ENCODE measurements at regions not wholly inside any gene's neighbourhood (a gene's known extent, or its start where the extent isn't known, plus 50 kb on each side); places are given as distances from the start of the nearest gene placed in this dataset.
A peak's percentile ranks its signal among the peaks of the same experiment; 100 is the strongest.

DNA sequence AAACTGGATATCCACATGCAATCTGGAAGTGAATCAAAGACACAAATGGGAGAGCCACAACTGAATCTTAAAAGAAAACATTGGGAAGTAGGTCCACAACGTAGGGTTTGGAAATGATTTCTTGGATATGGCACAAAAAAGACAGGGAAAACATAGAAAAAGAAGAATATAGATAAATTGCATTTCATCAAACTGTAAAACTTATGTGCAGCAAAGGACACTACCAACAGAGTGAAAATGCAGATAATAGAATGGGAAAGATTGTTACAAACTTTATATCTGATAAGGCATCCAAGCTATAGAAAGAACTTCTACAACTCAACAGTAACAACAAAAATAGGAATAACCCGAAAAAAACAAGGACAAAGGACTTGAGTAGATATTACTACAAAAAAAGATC is 89.6 kb downstream of the ZNF280B start:
- no peak for DNase-seq (ENCODE audit: low read depth)

DNA sequence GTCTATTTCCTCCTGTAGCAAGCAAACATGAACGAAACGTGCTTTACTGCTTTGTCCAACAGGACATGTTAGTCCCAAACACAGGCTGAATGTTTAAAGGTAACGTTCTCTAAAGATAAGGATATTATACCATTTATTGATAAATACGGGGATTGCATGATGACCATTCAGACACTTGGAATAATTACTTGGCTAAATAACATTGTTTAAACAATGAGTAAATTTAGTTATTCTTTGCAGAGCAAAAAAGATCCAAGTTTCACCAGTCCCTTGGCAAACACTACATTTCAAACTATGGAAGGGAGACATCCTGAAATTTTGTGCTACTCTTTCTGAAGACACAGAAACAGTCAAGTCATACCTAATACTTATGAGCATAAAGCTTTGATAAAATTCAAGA is 88.0 kb downstream of the ZNF280B start:
- no peak for DNase-seq (ENCODE audit: low read depth)

DNA sequence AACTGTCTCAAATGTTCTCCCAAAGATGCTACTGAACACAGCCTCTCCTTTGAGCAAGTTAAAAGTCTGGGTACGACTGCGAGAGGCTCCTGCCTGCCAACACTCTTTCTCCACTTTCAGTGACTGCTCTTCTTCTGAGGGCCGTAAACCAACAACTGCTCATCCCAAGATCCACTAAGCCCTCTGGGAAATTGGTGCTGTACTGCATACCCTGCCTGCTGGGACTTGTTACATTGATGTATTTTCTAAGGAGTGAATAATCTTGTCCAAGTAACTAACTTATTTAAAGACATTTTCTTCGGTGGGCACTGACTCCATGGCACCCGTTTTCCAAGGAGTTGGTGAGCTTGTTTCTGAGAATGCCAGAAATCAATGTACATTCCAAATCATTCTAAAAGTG is 87.2 kb downstream of the ZNF280B start:
- DNase-seq (ENCODE audit: low read depth) = no peak

DNA sequence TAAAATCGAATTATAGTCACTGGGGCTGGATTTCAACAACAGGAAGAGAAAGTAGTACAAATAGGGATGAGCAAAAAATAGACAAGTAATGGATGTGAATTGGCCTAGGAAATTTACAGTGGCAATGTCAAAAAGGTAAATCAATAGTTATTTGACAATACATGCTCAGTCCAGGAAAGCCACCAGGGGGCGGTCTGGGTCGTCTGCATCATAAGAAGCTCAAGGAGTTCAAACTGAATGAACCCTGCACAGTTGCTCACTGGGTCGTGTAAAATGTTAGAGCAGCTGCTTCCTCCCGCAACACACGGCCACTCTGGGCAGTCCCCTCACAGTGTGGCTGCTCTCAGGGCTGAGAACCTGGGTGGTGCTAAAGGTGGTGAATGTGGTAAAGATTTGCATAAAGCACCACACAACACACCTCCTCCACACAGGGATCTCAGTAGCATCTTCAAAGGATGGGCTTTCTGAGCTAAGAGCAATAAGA is 85.9 kb downstream of the ZNF280B start:
- peak; percentile 68 for DNase-seq (ENCODE audit: low read depth)

DNA sequence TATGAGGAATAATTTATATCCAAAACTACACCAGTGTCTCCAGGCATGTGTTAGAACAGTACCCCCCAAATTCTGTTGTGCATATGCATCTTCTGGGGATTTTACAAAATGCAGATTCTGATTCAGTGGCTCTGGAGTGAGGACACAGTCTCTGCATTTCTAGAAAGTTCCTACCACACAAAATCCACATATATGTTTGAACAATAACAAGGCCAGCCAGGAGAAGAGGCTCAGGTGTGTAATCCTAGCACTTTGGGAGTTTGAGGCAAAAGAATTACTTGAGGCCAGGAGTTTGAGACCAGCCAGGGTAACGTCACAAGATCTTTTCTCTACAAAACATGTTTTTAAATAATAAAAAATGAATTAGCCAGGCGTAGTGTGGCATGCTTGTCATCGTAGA is 84.9 kb downstream of the ZNF280B start:
- no peak for DNase-seq (ENCODE audit: low read depth)

DNA sequence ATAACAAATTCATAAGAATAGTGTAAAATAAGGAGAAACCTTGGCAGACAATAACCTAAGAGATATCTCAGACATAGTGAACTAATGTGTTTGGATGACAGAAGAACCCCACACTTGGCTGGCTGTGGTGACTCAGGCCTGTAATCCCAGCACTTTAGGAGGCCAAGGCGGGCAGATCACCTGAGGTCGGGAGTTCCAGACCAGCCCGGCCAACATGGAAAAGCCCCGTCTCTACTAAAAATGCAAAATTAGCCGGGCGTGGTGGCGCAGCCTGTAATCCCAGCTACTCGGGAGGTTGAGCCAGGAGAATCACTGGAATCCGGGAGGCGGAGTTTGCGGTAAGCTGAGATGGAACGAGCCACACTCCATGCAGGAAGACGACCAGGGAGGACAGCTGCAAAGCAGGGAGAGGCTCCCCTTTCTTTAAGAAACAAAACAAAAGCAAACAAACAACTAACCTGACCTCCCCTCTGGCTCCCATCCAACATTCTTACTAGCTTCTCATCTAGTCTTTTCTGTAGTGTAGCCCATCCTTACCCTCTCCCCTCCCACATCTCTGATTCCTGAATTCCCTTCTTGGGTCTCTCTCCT is 84.2 kb downstream of the ZNF280B start:
- no peak for DNase-seq (ENCODE audit: low read depth)

DNA sequence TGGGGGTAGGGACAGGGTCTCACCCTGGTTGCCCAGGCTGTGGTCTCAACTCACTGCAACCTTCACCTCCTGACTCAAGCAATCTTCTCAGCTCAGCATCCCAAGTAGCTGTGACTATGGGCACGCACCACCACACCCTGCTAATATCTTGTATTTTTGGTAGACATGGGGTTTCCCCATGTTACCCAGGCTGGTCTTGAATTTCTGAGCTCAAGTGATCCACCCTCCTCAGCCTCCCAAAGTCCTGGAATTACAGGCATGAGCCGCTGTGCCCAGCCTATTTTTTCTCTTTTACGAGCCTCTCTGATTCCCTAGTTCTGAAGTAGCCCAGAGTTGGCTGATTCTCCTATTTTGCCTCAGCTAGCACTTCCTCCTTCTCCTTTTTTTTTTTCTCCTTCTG is 83.6 kb downstream of the ZNF280B start:
- DNase-seq (ENCODE audit: low read depth) = no peak

DNA sequence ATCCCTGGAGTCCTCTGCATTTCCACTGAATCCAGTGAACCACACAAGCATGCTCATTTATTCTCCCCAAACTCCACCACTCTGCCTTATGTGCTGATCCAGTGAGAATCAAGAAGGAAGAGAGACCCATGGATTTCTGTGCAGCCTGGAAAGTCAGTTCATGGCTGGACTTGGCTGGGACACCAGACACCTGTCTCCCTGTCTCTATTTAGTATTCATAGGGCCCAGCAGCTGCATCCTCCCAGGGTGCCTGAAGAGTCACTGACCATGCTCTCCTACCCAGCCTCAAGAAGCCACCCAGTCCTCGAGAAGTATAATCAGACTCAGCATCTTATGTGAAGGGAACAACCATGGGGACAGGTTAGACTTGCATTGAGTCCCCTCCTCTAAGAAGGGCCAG is 83.2 kb downstream of the ZNF280B start:
- no peak for DNase-seq (ENCODE audit: low read depth)

DNA sequence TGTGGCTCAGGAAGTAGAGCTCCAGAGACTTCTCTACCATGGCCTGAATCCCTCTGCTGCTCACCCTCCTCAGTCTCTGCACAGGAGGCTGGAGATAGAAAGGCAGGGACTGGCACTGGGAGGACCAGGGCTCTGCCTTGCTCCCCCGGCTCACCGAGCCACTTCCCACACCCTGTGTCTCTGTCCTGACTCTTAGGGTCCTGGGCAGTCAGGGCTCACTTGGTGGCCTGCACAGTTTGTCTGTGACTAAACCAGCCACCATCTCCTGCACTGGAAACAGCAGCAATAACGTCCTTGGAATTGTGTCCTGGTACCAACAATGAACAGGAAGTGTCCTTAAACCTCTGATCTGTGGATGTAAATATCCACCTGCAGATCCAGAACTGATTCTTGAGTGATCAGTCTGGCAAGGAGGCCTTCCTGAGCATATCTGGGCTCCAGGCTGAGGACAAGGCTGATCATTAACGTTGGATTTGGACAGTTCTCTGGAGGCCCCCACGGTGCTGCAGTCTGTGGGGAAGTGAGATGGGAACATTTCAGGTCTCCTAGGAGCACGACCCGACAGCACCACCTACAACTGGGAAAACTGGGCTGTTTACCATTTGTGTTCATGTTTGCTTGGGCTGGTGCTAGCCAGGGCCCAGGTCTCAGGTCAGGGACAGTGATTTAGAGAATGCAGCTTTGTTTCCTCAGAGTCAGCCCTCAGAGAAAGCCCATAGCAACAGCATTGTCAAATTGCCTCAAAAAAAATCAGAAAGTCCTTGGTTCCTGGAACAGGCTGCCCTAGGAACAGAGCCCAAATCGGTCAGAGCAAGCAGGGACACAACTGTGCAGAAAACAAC is 82.5 kb downstream of the ZNF280B start:
- no peak for DNase-seq (ENCODE audit: low read depth)

DNA sequence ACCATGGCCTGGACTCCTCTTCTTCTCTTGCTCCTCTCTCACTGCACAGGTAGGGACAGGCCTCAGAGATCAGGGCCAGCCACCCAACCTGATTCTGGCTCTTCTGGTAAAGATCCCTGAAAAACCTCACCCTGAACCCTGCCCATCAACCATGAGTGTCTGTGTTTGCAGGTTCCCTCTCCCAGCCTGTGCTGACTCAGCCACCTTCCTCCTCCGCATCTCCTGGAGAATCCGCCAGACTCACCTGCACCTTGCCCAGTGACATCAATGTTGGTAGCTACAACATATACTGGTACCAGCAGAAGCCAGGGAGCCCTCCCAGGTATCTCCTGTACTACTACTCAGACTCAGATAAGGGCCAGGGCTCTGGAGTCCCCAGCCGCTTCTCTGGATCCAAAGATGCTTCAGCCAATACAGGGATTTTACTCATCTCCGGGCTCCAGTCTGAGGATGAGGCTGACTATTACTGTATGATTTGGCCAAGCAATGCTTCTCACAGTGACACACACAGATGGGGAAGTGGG is 80.9 kb downstream of the ZNF280B start:
- DNase-seq (ENCODE audit: low read depth) = no peak

DNA sequence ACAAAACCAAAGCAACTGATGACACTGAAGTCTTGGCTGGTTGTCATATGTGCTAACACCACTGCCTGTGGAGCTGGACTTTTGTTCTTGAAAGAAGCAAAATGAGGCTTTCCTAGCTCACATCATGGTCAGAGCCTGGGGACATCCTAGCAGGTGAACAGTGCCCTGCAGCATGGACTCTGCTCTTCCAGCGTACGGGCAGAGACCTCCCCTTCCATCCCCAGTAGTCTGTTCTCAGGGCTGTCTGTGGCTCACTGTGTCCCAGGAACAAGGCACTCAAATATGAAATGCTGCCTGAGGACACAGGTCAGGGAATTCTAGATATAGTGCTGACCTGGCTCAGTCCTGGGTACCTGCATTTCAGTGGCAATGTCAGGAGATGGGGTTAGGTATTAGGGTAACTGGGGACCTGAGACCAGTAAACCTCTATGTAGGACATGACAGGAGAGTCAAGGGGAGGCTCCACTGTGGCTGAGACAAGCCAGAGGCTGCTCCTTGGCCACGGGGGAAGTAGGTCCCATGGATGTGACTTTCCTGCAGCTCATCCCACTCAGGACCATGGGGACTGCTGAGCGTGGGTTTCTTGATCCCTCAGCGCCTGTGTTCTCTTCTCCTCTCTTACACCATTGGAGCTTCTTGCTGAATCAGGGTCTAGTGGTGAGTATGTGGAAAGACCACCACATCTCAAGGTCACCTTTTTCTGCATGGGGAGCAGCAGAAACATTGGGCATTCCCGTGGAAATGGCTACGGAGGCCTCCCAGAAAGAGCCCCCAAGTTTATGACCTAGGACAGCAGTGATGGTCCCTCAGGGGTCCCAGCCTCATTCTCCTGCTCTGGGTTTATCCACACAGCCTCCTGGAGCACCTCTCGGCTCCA is 80.1 kb downstream of the ZNF280B start:
- no peak for DNase-seq (ENCODE audit: low read depth)

DNA sequence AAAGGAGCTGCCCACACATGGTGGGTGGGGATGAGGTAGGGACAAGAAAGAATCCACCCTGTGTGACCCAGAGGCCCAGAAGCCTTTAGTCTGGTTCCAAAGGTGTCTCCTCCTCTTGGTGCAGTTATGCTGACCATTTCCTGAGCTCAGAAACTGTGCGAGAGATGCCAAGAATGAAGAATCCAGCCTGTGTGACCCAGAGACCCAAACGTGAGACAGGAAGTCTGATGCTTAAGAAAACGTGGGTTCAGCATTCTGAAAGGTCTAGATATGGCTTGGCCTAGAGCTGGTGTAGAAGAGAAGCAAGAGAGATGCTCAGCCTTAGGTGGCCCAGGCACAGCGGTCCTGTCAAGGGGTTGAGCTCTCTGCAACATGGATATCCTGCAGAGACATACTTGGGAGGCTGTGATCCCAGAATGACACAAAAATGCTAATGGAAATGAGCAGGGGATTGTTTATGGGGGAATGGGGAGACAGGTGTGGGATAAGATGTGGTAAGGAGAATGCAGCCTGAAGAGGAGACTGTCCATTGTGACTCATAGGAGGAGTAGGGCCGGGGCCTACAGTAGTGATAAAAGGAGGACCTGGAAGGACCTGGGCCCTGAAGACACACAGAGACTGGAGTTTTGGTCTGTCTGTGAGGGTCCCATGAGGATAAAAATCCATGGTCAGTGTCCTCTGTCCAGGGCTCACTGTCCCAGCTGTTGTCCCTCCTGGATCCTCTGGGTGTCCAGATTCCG is 79.0 kb downstream of the ZNF280B start:
- DNase-seq (ENCODE audit: low read depth) = no peak

DNA sequence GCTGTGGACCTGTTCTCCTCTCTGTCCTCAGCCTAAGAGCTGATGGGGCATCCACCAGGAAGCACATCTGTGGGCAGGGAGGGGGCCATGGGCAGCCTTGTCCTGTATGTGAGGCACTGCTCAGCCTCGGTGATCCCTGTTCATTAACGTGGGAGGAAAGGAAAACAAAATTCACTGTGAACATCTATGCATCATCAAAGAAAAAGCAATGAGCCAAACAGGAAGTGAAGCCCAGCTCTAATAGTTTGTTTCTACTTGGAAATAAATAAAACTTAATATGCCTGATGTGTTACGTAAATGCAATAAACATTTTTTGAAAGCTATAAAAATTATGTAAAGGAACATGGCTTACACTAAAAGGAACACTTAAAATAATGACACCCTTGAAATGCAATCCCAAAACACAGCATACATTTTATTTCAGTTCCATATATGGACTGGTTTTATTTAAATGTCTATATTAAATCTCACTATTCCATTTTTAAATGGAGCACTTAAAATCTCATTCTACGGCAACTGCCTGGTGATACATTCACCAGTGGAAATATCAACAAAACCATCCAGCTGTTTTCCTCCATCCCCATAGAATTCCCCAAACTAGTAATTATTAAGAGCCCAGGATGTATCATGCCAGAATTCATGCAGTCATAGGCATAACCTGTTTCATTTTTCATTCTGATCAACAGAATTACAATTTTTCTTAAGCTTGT is 78.3 kb downstream of the ZNF280B start:
- DNase-seq (ENCODE audit: low read depth) = no peak

DNA sequence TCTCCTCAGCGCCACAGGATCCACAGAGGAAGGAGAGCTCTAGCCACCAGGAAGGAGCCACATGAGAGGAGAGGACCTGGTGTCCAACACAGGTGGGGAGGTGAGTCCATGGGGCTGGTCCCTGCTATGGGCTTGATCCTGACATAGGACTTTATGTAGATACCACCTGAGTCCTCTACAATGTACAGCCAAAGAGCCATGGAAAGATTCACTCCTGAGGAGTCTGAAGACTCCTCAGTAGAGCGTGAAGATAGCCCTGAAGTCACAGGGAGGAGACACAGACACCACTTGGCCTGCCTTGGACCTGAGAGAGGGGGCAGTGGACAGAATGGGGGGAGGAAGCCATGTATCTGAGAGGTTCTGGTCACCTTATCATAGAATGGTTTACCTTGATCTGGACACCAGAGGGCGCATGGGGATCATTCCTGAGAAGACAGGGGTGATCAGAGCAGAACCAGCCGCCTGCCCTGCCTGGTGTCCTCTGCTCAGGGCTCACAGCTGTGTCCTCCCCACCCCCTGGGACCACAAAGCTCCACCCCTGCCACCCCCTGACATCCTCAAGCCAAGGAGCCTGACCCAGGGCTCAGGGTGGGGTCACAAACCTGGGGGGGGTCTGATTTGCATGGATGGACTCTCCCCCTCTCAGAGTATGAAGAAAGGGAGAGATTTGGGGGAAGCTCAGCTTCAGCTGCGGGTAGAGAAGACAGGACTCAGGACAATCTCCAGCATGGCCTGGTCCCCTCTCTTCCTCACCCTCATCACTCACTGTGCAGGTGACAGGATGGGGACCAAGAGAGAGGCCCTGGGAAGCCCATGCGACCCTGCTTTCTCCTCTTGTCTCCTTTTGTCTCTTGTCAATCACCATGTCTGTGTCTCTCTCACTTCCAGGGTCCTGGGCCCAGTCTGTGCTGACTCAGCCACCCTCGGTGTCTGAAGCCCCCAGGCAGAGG is 77.0 kb downstream of the ZNF280B start:
- DNase-seq (ENCODE audit: low read depth) = peak; percentile 31

DNA sequence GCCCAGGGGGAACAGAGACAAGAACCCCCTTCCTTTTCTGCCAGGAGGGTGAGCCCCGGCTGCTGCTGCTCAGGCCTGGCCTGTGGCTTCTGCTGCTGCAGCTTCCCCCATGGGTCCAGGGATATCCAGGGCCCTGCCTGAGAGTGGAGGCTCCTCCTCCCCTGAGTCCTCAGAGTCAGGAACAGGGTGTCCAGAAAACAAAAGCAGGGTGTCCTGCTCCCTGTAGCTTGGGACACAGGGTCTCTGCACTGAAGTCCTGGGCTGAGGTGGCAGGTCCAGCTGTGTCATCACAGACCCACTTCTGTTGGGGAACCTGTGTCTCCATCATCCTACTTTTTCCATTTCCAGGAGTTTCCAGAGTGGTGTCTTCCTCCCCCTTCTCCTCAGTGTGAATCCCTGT is 76.1 kb downstream of the ZNF280B start:
- DNase-seq (ENCODE audit: low read depth) = no peak

DNA sequence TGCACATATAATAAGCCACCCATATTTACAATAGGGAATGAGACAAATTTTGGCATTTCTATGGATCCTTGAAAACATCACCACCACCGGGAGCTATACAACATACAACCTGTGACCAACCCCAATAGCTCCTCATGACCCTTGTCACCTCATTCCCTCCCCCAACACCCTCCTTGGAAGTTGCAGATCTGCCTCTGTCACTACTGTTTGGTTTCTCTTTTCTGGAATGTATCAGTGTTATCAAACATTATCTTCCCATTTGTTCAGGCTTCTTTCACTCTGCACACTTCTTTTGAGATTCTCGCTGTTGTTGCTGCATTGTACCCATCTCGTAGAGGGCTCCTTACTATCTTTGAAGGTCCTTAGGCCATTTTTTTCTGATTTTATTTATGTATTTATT is 75.6 kb downstream of the ZNF280B start:
- DNase-seq (ENCODE audit: low read depth) = no peak

DNA sequence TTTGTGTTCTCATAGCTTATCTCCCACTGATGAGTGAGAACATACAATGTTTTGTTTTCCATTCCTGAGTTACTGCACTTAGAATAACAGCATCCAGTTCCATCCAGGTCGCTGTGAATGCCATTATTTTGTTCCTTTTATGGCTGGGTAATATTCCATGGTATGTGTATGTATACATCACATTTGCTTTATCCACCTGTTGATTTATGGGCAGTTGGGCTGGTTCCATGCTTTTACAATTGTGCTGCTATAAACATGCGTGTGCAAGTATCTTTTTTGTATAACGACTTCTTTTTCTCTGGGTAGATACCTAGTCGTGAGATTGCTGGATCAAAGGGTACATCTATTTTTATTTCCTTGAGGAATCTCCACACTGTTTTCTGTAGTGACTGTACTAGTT is 74.8 kb downstream of the ZNF280B start:
- DNase-seq (ENCODE audit: low read depth) = no peak

Measured in renal cortical epithelial cell (primary cell).